NCI-H1048 (cell line): ENCODE measurements at regions not wholly inside any gene's neighbourhood (a gene's known extent, or its start where the extent isn't known, plus 50 kb on each side); places are given as distances from the start of the nearest gene placed in this dataset.
"Not testable (repeated sequence)": the region's sequence is repeated elsewhere in the genome, so short reads cannot be mapped to it uniquely, and the experiment has no call there.

Experiments used
- DNase-seq: peaks from one replicate; lab custom pipeline; 2025; lab: John Stamatoyannopoulos, UW

DNA sequence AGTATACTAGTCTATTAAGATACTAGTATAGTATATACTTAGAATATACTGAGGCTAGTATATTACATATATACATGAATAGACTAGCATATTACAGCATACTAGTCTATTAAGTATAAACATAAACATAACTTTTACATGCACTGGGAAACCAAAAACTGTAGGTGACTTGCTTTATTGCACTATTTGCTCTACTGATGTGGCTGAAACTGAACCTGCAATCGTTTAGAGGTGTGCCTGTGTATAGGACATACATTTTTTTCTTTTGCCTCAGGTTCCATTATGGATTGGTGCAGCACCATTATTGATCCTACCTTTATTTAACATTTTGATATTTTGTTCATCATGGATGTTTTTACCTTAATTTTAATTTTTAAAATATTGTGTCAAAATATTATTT, 143.2 kb upstream of the RGS6 start:
- DNase-seq = no peak

DNA sequence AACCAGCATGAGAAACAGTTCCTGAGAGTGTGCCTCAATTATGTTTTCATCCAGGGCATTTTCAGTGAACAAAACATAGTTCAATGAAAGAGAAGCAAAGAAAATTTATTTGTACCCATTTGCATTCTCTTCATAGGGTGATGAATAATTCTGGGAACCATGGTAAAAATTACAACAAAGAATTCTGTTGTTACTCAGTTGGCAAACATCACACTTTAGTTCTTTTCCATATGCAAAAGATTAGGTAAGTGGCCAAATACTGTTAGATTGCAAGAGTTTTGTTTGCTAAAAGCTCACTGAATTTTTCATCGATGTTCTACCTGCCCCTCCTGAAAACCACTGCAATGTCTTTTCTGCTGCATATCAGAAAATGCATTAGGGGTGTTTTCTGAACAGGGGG, 132.4 kb upstream of the RGS6 start:
- peak; percentile 81 for DNase-seq

DNA sequence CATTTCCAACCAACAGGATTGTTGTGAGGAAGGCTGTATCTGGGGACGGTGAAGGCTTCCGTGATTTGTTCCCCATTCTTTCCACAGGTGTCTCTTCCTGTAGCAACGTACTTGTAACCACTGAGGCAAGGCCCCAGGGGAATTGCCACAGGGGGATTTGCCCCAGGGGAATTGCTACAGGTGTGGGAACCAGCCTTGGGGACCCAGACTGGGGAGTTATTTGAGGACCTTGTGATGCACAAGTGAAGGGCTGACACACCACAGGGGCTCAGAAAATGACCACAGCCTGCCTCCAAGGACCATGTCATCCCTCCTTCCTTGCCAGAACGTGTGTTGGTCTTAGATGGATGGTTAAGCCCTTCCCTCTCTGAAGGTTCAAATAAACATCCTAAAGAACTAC, 131.4 kb upstream of the RGS6 start:
- DNase-seq = no peak

DNA sequence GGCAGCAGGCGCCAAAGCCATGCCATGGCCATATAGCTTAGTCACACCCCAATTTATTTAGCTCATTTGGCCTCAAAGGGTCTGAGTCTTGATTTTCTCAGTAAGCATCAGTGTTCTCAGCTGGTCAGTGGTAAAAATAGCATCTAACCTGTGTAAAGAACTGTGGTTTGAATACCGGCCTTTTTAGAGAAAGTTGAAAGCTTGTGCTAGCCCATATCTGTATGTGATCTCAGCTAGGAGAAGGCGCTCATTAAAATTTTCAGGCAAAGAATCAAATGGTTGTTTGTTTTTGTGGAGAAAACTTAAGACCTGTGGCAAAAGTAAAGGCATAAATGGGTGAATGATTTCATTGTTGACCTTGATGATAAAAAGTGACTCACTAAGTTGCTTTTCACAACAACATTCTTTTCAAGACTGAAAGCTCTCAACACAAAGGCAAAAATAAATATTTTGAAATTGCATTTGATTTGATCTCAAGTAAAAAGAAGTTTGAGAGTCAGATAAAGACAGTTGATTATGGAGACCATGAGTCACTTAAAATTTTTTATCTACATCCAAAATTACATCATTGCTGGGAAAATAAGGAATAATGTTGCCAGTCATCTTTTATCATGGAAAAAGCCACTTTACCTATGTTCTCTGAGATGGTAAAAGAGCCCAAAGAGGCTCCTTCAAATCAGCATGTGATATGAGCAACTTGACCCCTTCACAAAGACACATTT, 128.5 kb upstream of the RGS6 start:
- DNase-seq = no peak

DNA sequence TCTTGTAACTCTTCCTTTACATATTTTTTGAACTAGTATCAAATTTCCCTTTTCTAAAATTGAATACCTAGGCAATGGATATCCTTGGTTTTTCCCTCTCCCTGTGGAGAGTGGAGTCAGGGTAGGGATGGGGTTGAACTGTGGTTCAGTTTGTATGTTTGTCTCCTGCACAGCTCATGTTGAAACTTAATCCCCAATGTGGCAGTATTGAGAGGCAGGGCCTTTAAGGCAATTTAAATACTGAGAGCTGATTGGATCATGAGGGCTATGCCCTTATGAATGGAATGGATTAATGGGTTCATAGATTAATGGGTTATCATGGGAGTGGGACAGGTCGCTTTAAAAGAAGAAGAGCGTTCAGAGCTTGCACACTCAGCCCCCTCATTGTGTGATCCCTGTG, 127.2 kb upstream of the RGS6 start:
- DNase-seq = no peak

DNA sequence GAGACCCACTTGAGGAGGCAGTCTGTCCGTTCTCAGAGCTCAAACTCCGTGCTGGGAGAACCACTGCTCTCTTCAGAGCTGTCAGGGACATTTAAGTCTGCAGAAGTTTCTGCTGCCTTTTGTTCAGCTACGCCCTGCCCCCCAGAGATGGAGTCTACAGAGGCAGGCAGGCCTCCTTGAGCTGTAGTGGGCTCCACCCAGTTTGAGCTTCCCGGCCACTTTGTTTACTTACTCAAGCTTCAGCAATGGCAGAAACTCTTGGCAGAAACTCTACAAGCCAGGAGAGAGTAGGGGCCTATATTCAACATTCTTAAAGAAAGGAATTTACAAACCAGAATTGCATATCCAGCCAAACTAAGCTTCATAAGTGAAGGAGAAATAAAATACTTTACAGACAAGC, 125.2 kb upstream of the RGS6 start:
- not testable (repeated sequence) for DNase-seq

DNA sequence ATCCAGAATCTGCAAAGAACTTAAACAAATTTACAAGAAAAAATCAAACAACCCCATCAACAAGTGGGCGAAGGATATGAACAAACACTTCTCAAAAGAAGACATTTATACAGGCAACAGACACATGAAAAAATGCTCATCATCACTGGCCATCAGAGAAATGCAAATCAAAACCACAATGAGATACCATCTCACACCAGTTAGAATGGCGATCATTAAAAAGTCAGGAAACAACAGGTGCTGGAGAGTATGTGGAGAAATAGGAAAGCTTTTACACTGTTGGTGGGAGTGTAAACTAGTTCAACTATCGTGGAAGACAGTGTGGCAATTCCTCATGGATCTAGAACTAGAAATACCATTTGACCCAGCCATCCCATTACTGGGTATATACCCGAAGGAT, 121.4 kb upstream of the RGS6 start:
- not testable (repeated sequence) for DNase-seq

DNA sequence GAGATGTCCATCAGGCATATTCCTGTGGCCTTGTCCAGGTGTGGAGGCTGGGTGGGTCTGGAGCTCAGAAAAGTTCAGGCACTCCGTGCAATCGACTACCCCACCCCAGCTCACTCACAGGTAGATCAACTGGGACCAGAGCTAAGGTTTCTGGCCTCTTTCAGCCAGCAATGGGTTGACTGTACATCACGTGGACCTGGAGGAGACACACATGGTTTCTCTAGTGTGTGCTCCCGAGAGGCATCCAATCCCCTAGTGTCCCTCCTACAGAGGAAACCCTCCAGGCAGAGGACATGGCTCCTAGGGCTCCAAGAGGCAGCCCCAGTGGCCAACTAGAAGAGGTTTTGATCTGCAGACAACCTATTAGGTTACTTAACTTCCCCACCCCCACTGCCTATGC, 119.5 kb upstream of the RGS6 start:
- no peak for DNase-seq

DNA sequence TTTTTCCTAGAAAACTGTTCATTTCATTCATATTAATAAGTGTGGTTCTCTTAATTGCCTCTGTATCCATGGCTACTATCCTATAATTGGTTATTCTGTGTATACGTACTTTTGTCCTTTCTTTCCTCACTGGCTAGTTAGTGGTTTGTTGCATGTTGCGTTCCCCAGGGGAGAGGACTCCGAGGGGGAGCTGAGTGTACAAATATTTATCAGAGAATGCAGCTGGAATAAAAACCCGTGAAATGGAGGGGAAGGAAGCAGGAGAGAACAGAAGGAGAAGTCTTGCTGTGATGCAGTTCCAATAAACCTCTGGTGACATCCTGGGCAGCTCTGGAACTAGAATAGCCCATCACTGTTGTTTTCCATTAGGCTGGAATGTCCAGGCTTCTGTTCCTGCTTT, 117.1 kb upstream of the RGS6 start:
- no peak for DNase-seq

DNA sequence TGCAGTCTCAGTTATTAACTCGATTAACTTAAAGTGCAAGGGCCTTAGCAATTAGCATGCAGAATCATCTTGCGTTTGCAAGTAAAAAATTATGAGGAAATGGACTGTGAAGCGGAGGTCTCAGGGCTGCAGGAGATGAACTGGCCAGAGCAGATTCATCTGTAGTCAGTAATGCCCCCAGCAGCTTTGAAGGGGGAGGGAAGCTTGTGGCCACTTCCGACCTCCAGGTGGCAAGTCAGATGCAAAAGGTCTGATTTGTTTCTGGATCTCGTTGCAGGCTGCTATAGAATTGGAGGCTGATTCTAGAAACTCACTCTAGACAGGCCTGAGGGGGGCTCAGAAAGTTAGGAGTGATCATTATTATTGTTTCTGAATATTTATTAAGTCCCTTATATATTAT, 107.4 kb upstream of the RGS6 start:
- no peak for DNase-seq

DNA sequence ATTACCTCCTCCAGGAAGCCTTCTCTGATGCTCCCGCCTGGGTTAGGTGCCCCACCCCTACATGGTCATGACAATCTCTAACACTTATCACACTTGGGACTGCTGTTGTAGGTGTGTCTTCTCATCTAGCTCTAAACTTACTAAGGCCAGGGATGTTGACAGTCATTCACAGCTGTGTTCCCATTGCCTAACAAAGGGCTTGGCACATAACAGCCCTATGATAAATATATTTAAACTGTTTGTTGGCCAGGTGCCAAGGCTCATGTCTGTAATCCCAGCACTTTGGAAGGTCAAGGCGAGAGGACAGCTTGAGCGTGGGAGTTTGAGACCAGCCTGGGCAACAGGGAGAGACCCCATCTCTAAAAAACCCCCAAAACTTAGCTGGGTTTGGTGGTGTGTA, 98.8 kb upstream of the RGS6 start:
- DNase-seq = no peak

DNA sequence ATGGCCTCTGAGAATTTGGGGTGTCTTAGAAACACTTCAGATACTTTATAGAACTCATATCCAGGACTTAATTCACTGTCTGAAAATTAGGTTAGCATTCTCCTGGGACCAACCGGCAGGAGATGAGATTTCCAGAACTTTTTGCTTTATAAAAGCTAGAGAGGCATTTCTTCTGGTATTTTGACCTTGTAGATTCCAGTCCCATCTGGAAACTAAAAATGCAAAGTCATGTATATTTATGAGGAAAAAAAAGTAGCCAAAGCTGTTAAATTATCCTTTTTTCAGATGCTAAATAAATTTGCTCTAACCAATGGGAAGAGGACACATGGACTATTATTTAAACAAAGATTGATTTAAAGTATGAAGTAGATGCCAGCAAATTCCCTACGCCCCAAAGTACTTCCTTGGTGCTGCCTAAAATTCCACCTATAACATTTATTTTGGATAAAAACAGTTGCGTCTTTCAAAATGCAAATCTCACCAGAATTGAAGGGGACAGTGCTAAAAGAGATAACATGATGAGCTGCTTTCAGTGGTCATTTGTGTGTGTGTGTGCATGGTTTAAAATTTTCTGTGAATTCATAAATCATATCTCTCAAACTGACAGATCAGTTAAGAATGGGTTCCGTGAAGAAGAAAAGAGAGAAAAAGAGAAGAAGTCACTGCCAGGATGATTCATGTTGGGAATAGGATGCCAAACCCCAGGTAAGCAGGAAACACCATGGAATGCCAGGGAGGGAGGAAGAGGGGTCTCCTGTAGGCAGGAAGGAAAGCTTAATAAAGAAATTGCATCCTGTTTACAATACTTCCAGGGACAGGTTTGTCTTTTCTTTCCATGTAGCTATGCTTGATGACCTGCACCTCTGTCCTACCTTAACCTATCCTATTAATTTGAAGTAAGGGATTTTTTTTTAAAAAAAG, 97.7 kb upstream of the RGS6 start:
- DNase-seq = no peak

DNA sequence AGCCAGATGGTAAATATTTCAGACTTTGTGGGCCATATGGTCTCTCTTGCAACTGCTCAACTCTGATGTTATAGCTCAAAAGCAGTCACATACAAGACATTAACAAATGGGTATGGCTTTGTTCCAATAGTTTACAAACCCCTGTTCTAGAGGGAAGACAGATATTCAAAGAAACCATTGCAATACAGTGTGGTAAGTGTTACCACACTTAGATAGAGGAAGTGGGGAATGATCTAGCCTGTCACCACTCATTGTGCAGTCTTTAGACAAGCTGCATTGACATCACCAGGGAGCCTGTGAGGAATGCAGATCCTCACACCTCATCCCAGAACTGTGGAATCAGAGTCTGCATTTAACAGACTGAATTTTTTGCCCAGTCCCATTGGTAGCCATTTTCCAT, 80.0 kb upstream of the RGS6 start:
- DNase-seq = no peak

DNA sequence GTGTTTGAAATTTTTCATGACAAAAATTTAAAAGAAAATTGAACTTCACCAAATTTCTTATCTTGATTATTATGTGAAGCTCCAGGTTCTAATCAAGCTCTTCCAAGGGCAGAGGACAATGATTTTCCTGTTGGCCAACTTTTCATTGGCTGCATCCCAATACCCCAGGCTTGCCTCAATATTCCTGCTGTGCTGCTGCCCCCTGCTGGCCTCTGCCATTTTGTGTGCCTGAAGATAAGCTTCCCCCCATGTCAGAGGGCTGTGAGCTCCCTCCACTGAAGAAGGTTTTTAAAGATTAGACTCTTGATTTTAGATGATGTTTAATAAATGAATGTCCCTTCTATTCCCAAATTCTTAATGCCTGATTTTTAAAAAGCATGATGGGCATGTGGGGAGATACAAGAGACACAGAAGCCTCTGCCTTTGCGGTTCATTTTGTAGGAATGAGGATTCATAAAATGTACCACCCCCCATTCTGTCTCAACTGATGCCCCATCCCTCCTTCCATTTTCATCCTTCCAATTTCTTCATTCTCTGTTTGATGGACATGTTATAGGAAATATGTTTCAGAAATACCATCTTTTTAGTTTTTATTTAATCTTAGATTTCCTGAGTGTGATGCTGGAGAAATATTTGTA, 76.7 kb upstream of the RGS6 start:
- peak; percentile 46 for DNase-seq

DNA sequence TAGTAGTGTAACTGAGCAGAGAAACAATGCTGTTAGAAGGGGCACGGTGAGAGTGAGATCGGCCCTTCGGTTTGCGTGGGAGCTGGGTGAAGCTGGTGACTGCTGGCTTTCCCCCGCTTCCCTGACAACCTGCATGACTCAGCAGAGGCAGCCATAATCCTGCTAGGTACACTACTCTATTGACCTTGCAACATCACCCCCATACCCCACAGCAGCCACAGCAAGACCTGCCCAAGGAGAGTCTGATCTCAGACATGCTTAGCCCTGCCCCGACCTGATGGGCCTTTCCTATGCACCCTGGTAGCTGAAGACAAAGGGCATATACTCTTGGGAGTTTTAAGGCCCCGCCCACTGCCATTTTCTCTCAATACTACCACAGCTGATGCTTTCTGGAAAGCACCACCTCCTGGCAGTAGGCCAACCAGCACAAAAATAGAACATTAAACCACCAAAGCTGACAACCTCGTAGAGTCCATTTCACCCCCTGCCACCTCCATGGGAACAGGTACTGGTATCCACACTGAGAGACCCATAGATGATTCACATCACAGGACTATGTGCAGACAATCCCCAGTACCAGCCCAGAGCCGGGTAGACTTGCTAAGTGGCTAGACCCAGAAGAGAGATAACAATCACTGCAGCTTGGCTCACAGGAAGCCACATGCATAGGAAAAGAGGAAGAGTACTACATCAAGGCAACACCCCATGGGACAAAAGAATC, 75.9 kb upstream of the RGS6 start:
- DNase-seq = no peak

DNA sequence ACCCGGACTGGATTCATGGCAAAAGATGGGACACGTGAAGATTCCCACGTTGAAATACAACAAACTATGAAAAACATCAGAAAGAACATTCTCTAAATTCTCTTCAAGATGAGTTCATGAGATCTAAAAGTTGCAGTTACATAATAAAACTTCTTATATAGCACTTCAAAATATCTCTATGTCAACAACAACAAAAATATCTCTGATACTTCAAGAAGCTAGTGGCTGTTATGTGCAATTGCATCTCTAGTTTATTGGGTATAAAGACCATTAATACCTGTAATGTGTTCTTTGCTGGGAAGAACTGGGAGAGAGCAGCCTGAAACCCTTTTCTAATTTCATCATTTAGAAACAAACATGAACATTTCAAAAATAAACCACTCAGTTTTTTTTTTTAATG, 69.2 kb upstream of the RGS6 start:
- DNase-seq = no peak

DNA sequence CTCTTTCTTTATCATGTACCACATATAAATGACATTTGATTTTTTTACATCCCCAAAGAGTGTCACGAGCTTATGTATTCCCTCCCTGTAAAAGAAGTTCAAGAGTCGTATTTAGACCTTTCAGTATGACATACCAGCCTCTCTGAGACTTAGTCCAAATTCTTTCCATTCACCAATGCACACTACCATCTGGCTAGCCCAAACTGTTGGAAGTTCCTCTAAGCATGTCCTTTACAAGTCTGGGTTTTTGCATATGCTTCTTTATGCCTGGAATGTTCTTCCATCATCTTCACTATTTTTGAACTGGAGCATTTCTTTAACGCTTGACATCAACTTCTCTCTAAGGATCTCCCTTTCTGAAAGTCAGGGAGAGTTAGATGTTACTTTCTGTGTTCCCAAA, 68.5 kb upstream of the RGS6 start:
- no peak for DNase-seq
